IPS DF 6.9 (cell line): ENCODE measurements at regions not wholly inside any gene's neighbourhood (a gene's known extent, or its start where the extent isn't known, plus 50 kb on each side); places are given as distances from the start of the nearest gene placed in this dataset.
"Not testable (repeated sequence)": the region's sequence is repeated elsewhere in the genome, so short reads cannot be mapped to it uniquely, and the experiment has no call there.

Experiments used
- DNase-seq: peaks from one replicate; pipeline ENCODE4 v3.0.0-alpha.2; 2013; ENCODE audit warnings: low read depth, low spot score
- H3K27ac ChIP-seq: one replicate; pipeline ENCODE4 v1.5.1; 2013; ENCODE audit warnings: low read length, control low read depth
- H3K27me3 ChIP-seq: 2 replicates; pipeline ENCODE4 v1.6.1; 2013; ENCODE audit warnings: mild to moderate bottlenecking, low read length; ENCODE audit not compliant: control insufficient read depth, insufficient read depth
- H3K36me3 ChIP-seq: 2 replicates; pipeline ENCODE4 v1.6.1; 2013; ENCODE audit warnings: low read length; ENCODE audit not compliant: control insufficient read depth, insufficient read depth
- H3K4me1 ChIP-seq: 2 replicates; pipeline ENCODE4 v1.6.1; 2013; ENCODE audit warnings: low read length; ENCODE audit not compliant: control insufficient read depth, insufficient read depth
- H3K4me3 ChIP-seq: 2 replicates; pipeline ENCODE4 v1.5.1; 2013; ENCODE audit warnings: mild to moderate bottlenecking, low read length
- H3K9me3 ChIP-seq: 2 replicates; pipeline ENCODE4 v1.6.1; 2013; ENCODE audit warnings: low read length, inconsistent platforms; ENCODE audit not compliant: control insufficient read depth, insufficient read depth
- WGBS: extraction: QIAGEN DNeasy Blood & Tissue Kit; methylation state at CpG from one replicate; pipeline ENCODE4 v1.1.7; 2013; ENCODE audit warnings: mixed read lengths, missing lambda C conversion rate; ENCODE audit not compliant: insufficient read length, insufficient coverage; 5-methylcytosine and 5-hydroxymethylcytosine counted together

DNA sequence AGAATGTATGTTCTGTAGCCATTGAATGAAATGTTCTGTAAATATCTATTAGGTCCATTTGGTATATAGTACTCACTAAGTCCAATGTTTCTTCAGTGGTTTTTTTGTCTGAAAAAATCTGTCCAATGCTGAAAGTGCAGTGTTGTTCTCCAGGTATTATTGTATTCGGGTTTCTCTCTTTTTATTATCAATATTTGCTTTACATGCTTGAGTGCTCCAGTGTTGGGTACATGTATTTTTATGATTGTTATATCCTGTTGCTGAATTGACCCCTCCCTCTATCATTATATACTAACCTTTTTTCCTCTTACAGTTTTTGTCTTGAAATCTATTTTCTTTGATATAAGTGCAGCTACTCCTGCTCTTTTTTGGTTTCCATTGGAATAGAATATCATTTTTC lies 382.2 kb downstream of the CCER1 start:
- Histone ChIP-seq H3K4me1 (no peaks in the 10 kb centered on the region), H3K36me3 (no peaks in the 10 kb centered on the region), H3K27me3 (no peaks in the 10 kb centered on the region), H3K9me3 (no peaks in the 10 kb centered on the region), H3K4me3 (no peak overlapping the region), H3K27ac (no peak overlapping the region)
- WGBS, result no CpG with 5 or more reads among the region's 1 CpG
- no peak for DNase-seq

DNA sequence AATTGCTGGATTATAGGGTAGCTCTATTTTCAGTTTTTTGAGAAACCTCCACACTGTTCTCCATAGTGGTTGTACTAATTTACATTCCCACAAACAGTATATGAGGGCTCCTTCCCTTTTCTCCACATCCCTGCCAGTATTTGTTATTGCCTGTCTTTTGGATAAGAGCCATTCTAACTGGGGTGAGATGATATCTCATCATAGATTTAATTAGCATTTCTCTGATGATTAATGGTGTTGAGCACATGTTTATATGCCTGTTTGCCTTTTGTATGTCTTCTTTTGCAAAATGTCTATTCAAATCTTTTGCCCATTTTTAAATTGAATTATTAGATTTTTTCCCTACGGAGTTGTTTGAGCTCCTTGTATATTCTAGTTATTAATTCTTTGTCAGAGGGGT lies 385.3 kb downstream of the CCER1 start:
- DNase-seq, result no peak
- Histone ChIP-seq H3K27me3 (no peaks in the 10 kb centered on the region), H3K4me3 (no peak overlapping the region), H3K27ac (no peak overlapping the region), H3K4me1 (no peaks in the 10 kb centered on the region), H3K9me3 (no peaks in the 10 kb centered on the region), H3K36me3 (no peaks in the 10 kb centered on the region)
- WGBS, result no CpG with 5 or more reads among the region's 1 CpG

DNA sequence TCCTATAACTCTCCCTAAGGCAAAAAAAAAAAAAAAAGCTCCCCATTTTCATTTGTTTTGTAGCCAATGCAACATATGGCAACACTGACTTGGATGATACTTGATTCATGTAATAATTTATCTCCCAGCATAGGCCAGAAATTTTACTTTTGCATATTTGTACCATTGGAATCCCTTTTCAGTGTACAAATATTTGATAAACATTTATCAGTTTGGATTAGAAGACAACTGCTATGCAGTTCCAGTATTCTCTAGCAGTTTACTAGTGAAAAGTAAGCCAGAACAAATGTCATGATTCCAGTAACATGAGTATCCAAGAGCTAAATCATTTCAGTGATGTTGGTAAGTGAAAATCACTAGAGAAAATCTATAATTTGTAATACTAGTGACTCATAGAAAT lies 392.3 kb downstream of the CCER1 start:
- Histone ChIP-seq H3K36me3 (no peaks in the 10 kb centered on the region), H3K4me3 (no peak overlapping the region), H3K27ac (no peak overlapping the region), H3K27me3 (no peaks in the 10 kb centered on the region), H3K9me3 (no peaks in the 10 kb centered on the region), H3K4me1 (no peaks in the 10 kb centered on the region)
- no peak for DNase-seq

DNA sequence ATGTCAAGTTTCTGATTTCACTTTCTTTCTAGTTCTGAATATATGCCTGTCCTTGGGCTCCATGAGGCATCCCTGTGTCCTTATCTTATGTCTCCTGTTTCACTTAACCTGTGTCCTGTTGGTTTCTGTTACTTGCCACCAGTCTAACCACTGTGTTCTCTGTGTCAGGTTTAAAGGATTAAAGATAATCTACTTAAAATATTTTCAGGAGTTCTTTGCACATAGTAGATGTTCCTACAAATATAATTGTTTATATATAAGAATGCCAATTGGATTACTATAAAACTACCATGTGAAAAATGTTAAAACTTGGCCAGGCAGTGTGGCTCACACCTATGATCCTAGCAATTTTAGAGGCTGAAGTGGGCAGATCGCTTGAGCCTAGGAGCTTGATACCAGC lies 406.4 kb downstream of the CCER1 start:
- H3K27ac ChIP-seq, result no peak overlapping the region
- H3K9me3 ChIP-seq, result no peaks in the 10 kb centered on the region
- no peaks in the 10 kb centered on the region for H3K36me3 ChIP-seq
- WGBS, result no CpG with 5 or more reads among the region's 1 CpG
- H3K27me3 ChIP-seq, result no peaks in the 10 kb centered on the region
- no peak for DNase-seq
- H3K4me3 ChIP-seq, result no peak overlapping the region
- no peaks in the 10 kb centered on the region for H3K4me1 ChIP-seq

DNA sequence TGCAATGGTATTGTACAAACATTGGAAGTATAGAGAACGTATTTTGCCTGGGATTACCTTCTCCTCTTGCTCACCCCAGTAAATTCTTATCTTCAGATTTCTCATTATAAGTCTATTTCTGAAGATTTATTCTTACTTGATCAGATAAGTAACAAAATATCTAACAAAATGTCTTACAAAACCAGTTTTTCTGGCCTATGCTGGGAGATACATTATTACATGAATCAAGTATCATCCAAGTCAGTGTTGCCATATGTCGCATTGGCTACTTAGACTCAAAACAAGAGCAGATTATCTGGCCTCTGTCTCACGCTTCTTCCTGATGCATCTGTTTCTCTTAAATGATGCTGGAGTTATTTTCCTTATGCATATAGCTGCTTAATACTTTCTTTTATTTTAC lies 408.5 kb downstream of the CCER1 start:
- Histone ChIP-seq H3K27me3 (no peaks in the 10 kb centered on the region), H3K27ac (no peak overlapping the region), H3K9me3 (no peaks in the 10 kb centered on the region), H3K36me3 (no peaks in the 10 kb centered on the region), H3K4me3 (no peak overlapping the region), H3K4me1 (no peaks in the 10 kb centered on the region)
- no peak for DNase-seq
- no CpG with 5 or more reads among the region's 3 CpGs for WGBS

DNA sequence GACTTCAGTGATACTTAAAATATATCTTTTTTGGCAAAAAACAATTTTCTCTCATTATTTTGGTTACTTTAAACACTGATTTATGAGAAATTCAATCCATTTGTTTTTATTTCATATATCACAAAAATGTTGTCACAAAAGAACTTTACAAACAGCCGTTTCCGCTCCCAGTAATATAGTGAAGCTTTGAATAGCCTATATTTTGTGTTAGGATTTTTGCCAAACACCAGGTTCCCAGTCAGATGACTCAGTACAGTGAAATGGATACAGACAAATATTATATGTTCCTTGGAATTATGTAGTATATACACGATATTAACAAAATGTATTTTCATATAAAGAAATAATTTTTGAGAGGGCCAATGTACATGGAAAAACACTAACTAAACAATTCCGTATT lies 411.1 kb downstream of the CCER1 start:
- DNase-seq, result no peak
- Histone ChIP-seq H3K4me1 (no peaks in the 10 kb centered on the region), H3K4me3 (no peak overlapping the region), H3K36me3 (no peaks in the 10 kb centered on the region), H3K27me3 (no peaks in the 10 kb centered on the region), H3K9me3 (no peaks in the 10 kb centered on the region), H3K27ac (no peak overlapping the region)
- no CpG with 5 or more reads among the region's 4 CpGs for WGBS

DNA sequence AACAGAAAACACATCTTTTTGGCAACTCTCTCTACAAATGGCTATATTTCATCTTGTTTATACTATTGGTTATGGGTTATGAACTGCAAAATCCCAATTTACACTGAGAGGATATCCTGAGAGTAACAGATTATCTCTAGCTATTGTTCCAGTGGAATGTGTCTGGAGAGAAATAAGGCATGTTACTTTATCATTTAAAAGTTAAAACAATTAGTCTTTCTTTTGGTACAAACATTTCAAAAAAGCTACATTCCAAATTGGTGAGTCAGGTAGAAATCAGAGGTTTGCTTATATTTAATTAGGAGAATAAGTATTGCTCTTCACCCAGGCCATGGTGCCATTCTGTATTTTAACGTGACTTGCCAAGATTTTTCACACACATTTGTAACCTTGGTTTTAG lies 411.6 kb downstream of the CCER1 start:
- H3K27me3 ChIP-seq, result no peaks in the 10 kb centered on the region
- H3K4me1 ChIP-seq, result no peaks in the 10 kb centered on the region
- no peaks in the 10 kb centered on the region for H3K36me3 ChIP-seq
- no peak for DNase-seq
- no CpG with 5 or more reads among the region's 1 CpG for WGBS
- H3K27ac ChIP-seq, result no peak overlapping the region
- no peak overlapping the region for H3K4me3 ChIP-seq
- no peaks in the 10 kb centered on the region for H3K9me3 ChIP-seq

DNA sequence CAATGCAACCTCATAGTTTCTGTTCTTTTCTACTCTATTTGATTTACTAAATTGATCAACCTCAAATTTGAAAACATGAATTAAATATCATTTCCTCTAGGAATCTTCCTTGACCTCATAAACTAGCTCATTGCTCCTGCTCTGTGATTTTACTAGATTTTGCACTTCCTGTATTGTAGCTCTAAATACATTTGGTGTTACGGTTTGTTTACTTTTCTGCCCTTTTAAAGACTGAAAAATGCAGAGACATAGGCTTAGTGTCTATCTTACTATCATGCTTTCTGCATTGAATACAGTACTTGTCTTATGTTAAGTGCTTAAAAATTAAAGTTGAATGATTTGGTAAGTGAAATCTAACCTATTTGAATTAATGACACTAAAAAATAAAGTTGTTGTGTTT lies 412.1 kb downstream of the CCER1 start:
- not testable (repeated sequence) for H3K4me3 ChIP-seq, H3K27me3 ChIP-seq, H3K4me1 ChIP-seq, DNase-seq, H3K36me3 ChIP-seq, H3K27ac ChIP-seq, H3K9me3 ChIP-seq
- WGBS, result no CpG with 5 or more reads among the region's 1 CpG

DNA sequence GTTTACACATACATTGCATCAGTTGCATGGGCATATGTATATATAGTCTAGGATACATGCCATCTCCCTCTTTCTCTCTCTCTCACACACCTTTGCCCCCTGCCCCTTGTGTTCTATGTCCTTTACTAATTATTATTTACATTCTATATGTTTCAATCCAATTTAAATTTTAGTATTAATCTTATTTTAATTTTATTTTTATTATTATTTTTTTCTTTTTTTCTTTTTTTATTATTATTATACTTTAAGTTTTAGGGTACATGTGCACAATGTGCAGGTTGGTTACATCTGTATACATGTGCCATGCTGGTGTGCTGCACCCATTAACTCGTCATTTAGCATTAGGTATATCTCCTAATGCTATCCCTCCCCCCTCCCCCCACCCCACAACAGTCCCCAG lies 421.1 kb downstream of the CCER1 start:
- not testable (repeated sequence) for H3K4me1 ChIP-seq, H3K9me3 ChIP-seq, H3K27me3 ChIP-seq, H3K36me3 ChIP-seq, H3K27ac ChIP-seq, DNase-seq, H3K4me3 ChIP-seq
- no CpG with 5 or more reads among the region's 1 CpG for WGBS

DNA sequence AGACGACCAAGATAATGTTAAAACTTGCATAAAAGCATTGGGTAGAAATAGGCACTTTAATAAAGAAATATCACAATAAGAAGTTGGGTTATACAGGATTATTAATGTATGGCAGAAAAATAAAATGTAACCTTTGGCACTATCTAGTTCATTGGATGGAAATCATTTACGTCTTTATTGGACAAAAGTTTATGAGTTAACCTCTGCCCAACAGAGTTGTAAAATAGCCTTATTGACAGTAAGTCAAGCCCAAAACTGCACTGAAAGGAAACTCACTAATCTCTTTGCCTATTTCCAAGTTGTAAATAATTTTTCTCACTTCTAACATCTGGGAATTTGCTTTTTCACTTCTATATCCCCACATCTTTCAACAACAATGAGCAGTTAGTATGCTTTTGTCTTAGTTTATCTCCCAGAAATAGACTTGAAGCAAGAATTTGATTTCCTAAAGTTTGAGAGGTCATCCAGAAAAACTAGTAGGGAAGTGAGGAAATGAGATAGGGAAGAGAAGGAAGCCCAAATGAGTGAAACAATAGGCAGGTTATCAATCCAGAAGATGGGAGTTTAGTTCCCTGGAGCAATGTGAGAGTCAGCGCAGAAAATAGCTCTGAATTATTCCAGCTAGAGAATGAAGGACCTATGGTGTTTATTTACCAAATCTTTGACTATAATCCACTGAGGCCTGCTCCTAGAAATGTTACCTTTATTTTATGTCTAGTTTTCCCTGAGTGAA lies 434.8 kb downstream of the CCER1 start:
- no peaks in the 10 kb centered on the region for H3K4me1 ChIP-seq
- no peak overlapping the region for H3K27ac ChIP-seq
- no CpG with 5 or more reads among the region's 3 CpGs for WGBS
- DNase-seq, result no peak
- no peaks in the 10 kb centered on the region for H3K27me3 ChIP-seq
- H3K4me3 ChIP-seq, result no peak overlapping the region
- no peaks in the 10 kb centered on the region for H3K9me3 ChIP-seq
- H3K36me3 ChIP-seq, result no peaks in the 10 kb centered on the region

DNA sequence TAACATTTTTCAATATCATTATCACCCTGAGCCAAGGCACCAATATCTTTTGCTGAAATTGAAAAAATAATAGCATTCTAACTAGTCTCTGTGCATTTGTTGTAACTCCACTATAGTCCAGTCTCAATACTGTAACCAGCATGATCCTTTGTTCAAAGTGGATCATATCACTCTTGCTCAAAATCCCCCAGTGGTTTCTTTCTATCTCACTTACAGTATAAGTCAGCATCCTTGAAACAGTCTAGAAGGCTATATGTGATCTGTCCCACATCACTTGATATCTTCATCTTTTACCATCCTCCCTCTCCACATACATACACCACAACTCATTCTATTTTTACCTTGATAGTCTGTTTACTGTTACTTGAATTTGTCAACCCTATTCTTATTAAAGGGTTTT lies 435.7 kb downstream of the CCER1 start:
- no peak overlapping the region for H3K4me3 ChIP-seq
- no peaks in the 10 kb centered on the region for H3K9me3 ChIP-seq
- no peaks in the 10 kb centered on the region for H3K27me3 ChIP-seq
- H3K4me1 ChIP-seq, result no peaks in the 10 kb centered on the region
- H3K27ac ChIP-seq, result no peak overlapping the region
- H3K36me3 ChIP-seq, result no peaks in the 10 kb centered on the region
- no peak for DNase-seq
